ENCODE measurements at regions not wholly inside any gene's neighbourhood (a gene's known extent, or its start where the extent isn't known, plus 50 kb on each side); places are given as distances from the start of the nearest gene placed in this dataset.

- POLR2A ChIA-PET: no interaction called here
- DNase-seq: no peak
- Mint-ChIP-seq H3K36me3 (no peaks in the 10 kb centered on the region), H3K4me1 (no peaks in the 10 kb centered on the region), H3K4me3 (no peak overlapping the region), H3K27ac (no peak overlapping the region), H3K27me3 (no peaks in the 10 kb centered on the region), H3K9me3 (peaks cover 4% of the 10 kb centered on the region)
- no peak for ATAC-seq (ENCODE audit: low read depth)
Measured at GRCh38 chr1:222284466-222284865, 263.4 kb downstream of the HHIPL2 start.

- no peaks in the 10 kb centered on the region for H3K4me1 Mint-ChIP-seq
- H3K36me3 Mint-ChIP-seq: no peaks in the 10 kb centered on the region
- H3K27ac Mint-ChIP-seq: no peak overlapping the region
- POLR2A ChIA-PET: no interaction called here
- no peaks in the 10 kb centered on the region for H3K27me3 Mint-ChIP-seq
- DNase-seq (no peak), ATAC-seq (ENCODE audit: low read depth) (no peak)
- H3K4me3 Mint-ChIP-seq: no peak overlapping the region
- H3K9me3 Mint-ChIP-seq: peaks cover 3% of the 10 kb centered on the region
Measured at GRCh38 chr1:222283147-222283768, 264.6 kb downstream of the HHIPL2 start.

- POLR2A ChIA-PET: no interaction called here
- Mint-ChIP-seq H3K9me3 (peaks cover 3% of the 10 kb centered on the region), H3K4me3 (no peak overlapping the region), H3K36me3 (no peaks in the 10 kb centered on the region), H3K27me3 (no peaks in the 10 kb centered on the region), H3K27ac (no peak overlapping the region), H3K4me1 (no peaks in the 10 kb centered on the region)
- DNase-seq (no peak), ATAC-seq (ENCODE audit: low read depth) (no peak)
Measured at GRCh38 chr1:222279591-222279990, 268.3 kb downstream of the HHIPL2 start.

- Mint-ChIP-seq H3K9me3 (peaks cover 3% of the 10 kb centered on the region), H3K36me3 (no peaks in the 10 kb centered on the region), H3K4me1 (no peaks in the 10 kb centered on the region), H3K27ac (no peak overlapping the region), H3K27me3 (no peaks in the 10 kb centered on the region), H3K4me3 (no peak overlapping the region)
- no peak for ATAC-seq (ENCODE audit: low read depth)
- DNase-seq: no peak
- POLR2A ChIA-PET: no interaction called here
Measured at GRCh38 chr1:222278501-222278900, 269.4 kb downstream of the HHIPL2 start.

- POLR2A ChIA-PET: no interaction called here
- no peaks in the 10 kb centered on the region for H3K27me3 Mint-ChIP-seq
- ATAC-seq (ENCODE audit: low read depth) (no peak), DNase-seq (no peak)
- no peak overlapping the region for H3K4me3 Mint-ChIP-seq
- no peaks in the 10 kb centered on the region for H3K36me3 Mint-ChIP-seq
- no peak overlapping the region for H3K27ac Mint-ChIP-seq
- H3K4me1 Mint-ChIP-seq: no peaks in the 10 kb centered on the region
- peaks cover 3% of the 10 kb centered on the region for H3K9me3 Mint-ChIP-seq
Measured at GRCh38 chr1:222275729-222276465, 272.0 kb downstream of the HHIPL2 start.

GRCh38 chr1:222275001-222275728 is 272.7 kb downstream of the HHIPL2 start:
- Mint-ChIP-seq H3K27me3 (no peaks in the 10 kb centered on the region), H3K27ac (no peak overlapping the region), H3K36me3 (no peaks in the 10 kb centered on the region), H3K4me1 (no peaks in the 10 kb centered on the region), H3K4me3 (no peak overlapping the region), H3K9me3 (peaks cover 1% of the 10 kb centered on the region)
- ATAC-seq (ENCODE audit: low read depth): no peak
- POLR2A ChIA-PET: no interaction called here
- no peak for DNase-seq

- H3K4me3 Mint-ChIP-seq: no peak overlapping the region
- no peaks in the 10 kb centered on the region for H3K36me3 Mint-ChIP-seq
- ATAC-seq (ENCODE audit: low read depth) (no peak), DNase-seq (no peak)
- no peak overlapping the region for H3K27ac Mint-ChIP-seq
- H3K9me3 Mint-ChIP-seq: no peaks in the 10 kb centered on the region
- POLR2A ChIA-PET: no interaction called here
- no peaks in the 10 kb centered on the region for H3K4me1 Mint-ChIP-seq
- H3K27me3 Mint-ChIP-seq: no peaks in the 10 kb centered on the region
Measured at GRCh38 chr1:222266223-222267196, 281.4 kb downstream of the HHIPL2 start.

- H3K9me3 Mint-ChIP-seq: no peaks in the 10 kb centered on the region
- H3K27ac Mint-ChIP-seq: no peak overlapping the region
- no peaks in the 10 kb centered on the region for H3K27me3 Mint-ChIP-seq
- DNase-seq (no peak), ATAC-seq (ENCODE audit: low read depth) (peak; percentile 42)
- no peaks in the 10 kb centered on the region for H3K36me3 Mint-ChIP-seq
- H3K4me3 Mint-ChIP-seq: no peak overlapping the region
- POLR2A ChIA-PET: no interaction called here
- no peaks in the 10 kb centered on the region for H3K4me1 Mint-ChIP-seq
Measured at GRCh38 chr1:222263791-222264190, 284.1 kb downstream of the HHIPL2 start.

GRCh38 chr1:222257027-222257426 is 290.9 kb downstream of the HHIPL2 start:
- H3K4me1 Mint-ChIP-seq: no peaks in the 10 kb centered on the region
- H3K36me3 Mint-ChIP-seq: no peaks in the 10 kb centered on the region
- H3K27me3 Mint-ChIP-seq: no peaks in the 10 kb centered on the region
- ATAC-seq (ENCODE audit: low read depth) (no peak), DNase-seq (no peak)
- POLR2A ChIA-PET: no interaction called here
- no peak overlapping the region for H3K27ac Mint-ChIP-seq
- no peaks in the 10 kb centered on the region for H3K9me3 Mint-ChIP-seq
- H3K4me3 Mint-ChIP-seq: no peak overlapping the region

GRCh38 chr1:222256058-222256457 is 291.8 kb downstream of the HHIPL2 start:
- POLR2A ChIA-PET: no interaction called here
- H3K4me1 Mint-ChIP-seq: no peaks in the 10 kb centered on the region
- no peak overlapping the region for H3K4me3 Mint-ChIP-seq
- H3K27ac Mint-ChIP-seq: no peak overlapping the region
- H3K9me3 Mint-ChIP-seq: no peaks in the 10 kb centered on the region
- DNase-seq: no peak
- H3K36me3 Mint-ChIP-seq: no peaks in the 10 kb centered on the region
- ATAC-seq (ENCODE audit: low read depth): no peak
- H3K27me3 Mint-ChIP-seq: no peaks in the 10 kb centered on the region

- Mint-ChIP-seq H3K9me3 (no peaks in the 10 kb centered on the region), H3K27ac (no peak overlapping the region), H3K27me3 (no peaks in the 10 kb centered on the region), H3K4me3 (no peak overlapping the region), H3K4me1 (no peaks in the 10 kb centered on the region), H3K36me3 (no peaks in the 10 kb centered on the region)
- ATAC-seq (ENCODE audit: low read depth) (no peak), DNase-seq (no peak)
- POLR2A ChIA-PET: no interaction called here
Measured at GRCh38 chr1:222252788-222253187, 295.1 kb downstream of the HHIPL2 start.

GRCh38 chr1:222251847-222252246 is 296.1 kb downstream of the HHIPL2 start:
- Mint-ChIP-seq H3K27ac (no peak overlapping the region), H3K27me3 (no peaks in the 10 kb centered on the region), H3K4me3 (no peak overlapping the region), H3K36me3 (no peaks in the 10 kb centered on the region), H3K9me3 (no peaks in the 10 kb centered on the region), H3K4me1 (no peaks in the 10 kb centered on the region)
- no peak for ATAC-seq (ENCODE audit: low read depth)
- POLR2A ChIA-PET: no interaction called here
- no peak for DNase-seq

- Mint-ChIP-seq H3K4me3 (no peak overlapping the region), H3K27ac (no peak overlapping the region), H3K36me3 (no peaks in the 10 kb centered on the region), H3K4me1 (no peaks in the 10 kb centered on the region), H3K27me3 (no peaks in the 10 kb centered on the region), H3K9me3 (no peaks in the 10 kb centered on the region)
- ATAC-seq (ENCODE audit: low read depth): no peak
- no peak for DNase-seq
- POLR2A ChIA-PET: no interaction called here
Measured at GRCh38 chr1:222250376-222250775, 297.5 kb downstream of the HHIPL2 start.

All from activated naive CD8-positive, alpha-beta T cell treated with anti-CD3 and anti-CD28 coated beads, Interleukin-2, amount 10 ng/mL, durations not matched to agents 7 days and 5 days (primary cell).